CD4-positive, alpha-beta memory T cell (primary cell): ENCODE measurements at regions not wholly inside any gene's neighbourhood (a gene's known extent, or its start where the extent isn't known, plus 50 kb on each side); places are given as distances from the start of the nearest gene placed in this dataset.
A peak's percentile ranks its signal among the peaks of the same experiment; 100 is the strongest.

ENCODE experiments used
- CTCF ChIA-PET: fragments of 350-600 bp; sonication (Branson Sonifier 250); formaldehyde crosslinking; loops from one replicate; lab custom pipeline; 2021; ENCODE audit warnings: inconsistent platforms; ENCODE audit not compliant: partially characterized antibody; lab: Charles Lee
- POLR2A ChIA-PET: fragments of 350-600 bp; sonication (Branson Sonifier 250); formaldehyde crosslinking; loops from one replicate; lab custom pipeline; 2021; ENCODE audit not compliant: partially characterized antibody; lab: Charles Lee
- DNase-seq, 5 donors: peaks; one replicate each; pipeline versions ENCODE4 v3.0.0 to v3.0.0-alpha.2; 2020 to 2022; ENCODE audit warnings: mixed read lengths in 1 of 5
- H3K27ac ChIP-seq: one replicate; pipeline ENCODE4 v1.7.0; 2013; ENCODE audit warnings: low read depth, low read length
- H3K27me3 ChIP-seq: 2 replicates; pipeline ENCODE4 v1.7.0; 2013; ENCODE audit warnings: mild to moderate bottlenecking, low read length, moderate library complexity; ENCODE audit not compliant: insufficient read depth
- H3K36me3 ChIP-seq: 2 replicates; pipeline ENCODE4 v1.7.0; 2013; ENCODE audit warnings: mild to moderate bottlenecking, low read length, moderate library complexity; ENCODE audit not compliant: insufficient read depth
- H3K4me1 ChIP-seq: 2 replicates; pipeline ENCODE4 v1.7.0; 2013; ENCODE audit warnings: mild to moderate bottlenecking, low read length, moderate library complexity; ENCODE audit not compliant: insufficient read depth
- H3K4me3 ChIP-seq, 2 donors: one replicate each; pipeline ENCODE4 v1.7.0; 2013; ENCODE audit warnings: low read length in 2 of 2, mild to moderate bottlenecking in 1 of 2
- H3K9me3 ChIP-seq, 2 donors: one replicate each; pipeline ENCODE4 v1.7.0; 2013; ENCODE audit warnings: low read length in 2 of 2, control low read depth in 1 of 2; ENCODE audit not compliant: control insufficient read depth in 1 of 2
- H3K27ac Mint-ChIP-seq, 7 donors: one replicate each; pipeline ENCODE4 v1.8.0; 2020 to 2021; ENCODE audit warnings: mixed read lengths in 7 of 7, mild to moderate bottlenecking in 6 of 7, inconsistent platforms in 3 of 7, moderate library complexity in 3 of 7
- H3K27me3 Mint-ChIP-seq, 2 donors: one replicate each; pipeline ENCODE4 v1.8.0; 2020 to 2021; ENCODE audit warnings: mixed read lengths in 2 of 2
- H3K36me3 Mint-ChIP-seq, 2 donors: one replicate each; pipeline ENCODE4 v1.8.0; 2020 to 2021; ENCODE audit warnings: mixed read lengths in 2 of 2, inconsistent platforms in 1 of 2, mild to moderate bottlenecking in 1 of 2
- H3K4me1 Mint-ChIP-seq, 4 donors: one replicate each; pipeline ENCODE4 v1.8.0; 2020 to 2021; ENCODE audit warnings: mixed read lengths in 4 of 4, mild to moderate bottlenecking in 1 of 4
- H3K4me3 Mint-ChIP-seq, 8 donors: one replicate each; pipeline ENCODE4 v1.8.0; 2020 to 2021; ENCODE audit warnings: mixed read lengths in 8 of 8, mild to moderate bottlenecking in 7 of 8, moderate library complexity in 6 of 8, inconsistent platforms in 3 of 8
- H3K9me3 Mint-ChIP-seq, 8 donors: one replicate each; pipeline ENCODE4 v1.8.0; 2020 to 2021; ENCODE audit warnings: mixed read lengths in 8 of 8, mild to moderate bottlenecking in 5 of 8, inconsistent platforms in 3 of 8, moderate library complexity in 1 of 8
- intact Hi-C: fragments of 100-400 bp; cut with micrococcal nuclease; formaldehyde crosslinking; loops from one replicate; pipeline ENCODE4 v1.15.1; 2023

DNA sequence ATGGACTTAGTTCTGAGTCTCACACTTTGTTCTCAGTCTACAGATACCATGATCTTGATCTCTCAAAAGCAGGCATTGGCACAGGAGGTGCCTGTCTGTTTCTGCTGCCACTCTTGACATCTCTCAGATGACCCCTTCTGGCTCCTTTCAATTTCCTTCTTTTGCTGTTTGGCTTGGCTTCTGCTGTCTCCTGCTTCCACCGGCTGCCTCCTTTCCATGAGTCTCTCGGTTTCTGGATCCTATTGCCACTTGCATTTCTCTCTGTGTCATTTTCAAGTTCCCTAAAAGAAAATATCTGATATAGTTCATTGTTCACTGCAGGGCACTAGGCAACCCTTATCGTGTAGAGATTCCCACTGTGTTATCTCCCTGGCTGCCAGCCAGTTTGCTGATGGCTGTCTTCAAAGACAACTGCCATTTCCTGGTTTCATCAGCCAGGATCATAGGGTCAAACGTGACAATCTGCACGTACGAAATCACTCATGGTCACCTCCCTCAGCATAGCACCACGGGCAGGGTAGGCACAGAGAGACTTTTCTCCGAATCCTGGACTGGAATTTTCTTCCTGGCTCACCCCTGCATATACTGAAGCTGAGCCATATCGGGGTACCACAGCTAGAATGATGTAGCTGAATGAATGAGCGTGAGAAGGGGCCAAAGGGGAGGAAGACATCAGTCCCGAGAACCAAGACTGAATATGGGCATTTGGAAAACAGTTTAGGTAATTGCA lies 144.6 kb upstream of the TMEM170B start:
- H3K9me3 ChIP-seq, result no peaks in the 10 kb centered on the region
- no peak overlapping the region for H3K27ac Mint-ChIP-seq
- H3K36me3 Mint-ChIP-seq, result no peaks in the 10 kb centered on the region
- no peaks in the 10 kb centered on the region for H3K27me3 ChIP-seq
- ChIA-PET CTCF (no interaction called here), POLR2A (interaction anchor here (1.7 kb wide), 1 partner anchor 10 kb away, joined by 3 read pairs; no protein-coding TSS in a partner anchor)
- H3K4me3 ChIP-seq, result no peak overlapping the region
- intact Hi-C loops, result no loop called here
- DNase-seq, result no peak
- H3K4me1 ChIP-seq, result no peaks in the 10 kb centered on the region
- peaks cover 0 to 5% (median 0%) of the 10 kb centered on the region in 8 donors for H3K9me3 Mint-ChIP-seq
- no peaks in the 10 kb centered on the region for H3K4me1 Mint-ChIP-seq
- no peak overlapping the region for H3K27ac ChIP-seq
- H3K4me3 Mint-ChIP-seq, result no peak overlapping the region
- H3K36me3 ChIP-seq, result no peaks in the 10 kb centered on the region
- peaks cover 2 to 4% of the 10 kb centered on the region in 2 donors for H3K27me3 Mint-ChIP-seq

DNA sequence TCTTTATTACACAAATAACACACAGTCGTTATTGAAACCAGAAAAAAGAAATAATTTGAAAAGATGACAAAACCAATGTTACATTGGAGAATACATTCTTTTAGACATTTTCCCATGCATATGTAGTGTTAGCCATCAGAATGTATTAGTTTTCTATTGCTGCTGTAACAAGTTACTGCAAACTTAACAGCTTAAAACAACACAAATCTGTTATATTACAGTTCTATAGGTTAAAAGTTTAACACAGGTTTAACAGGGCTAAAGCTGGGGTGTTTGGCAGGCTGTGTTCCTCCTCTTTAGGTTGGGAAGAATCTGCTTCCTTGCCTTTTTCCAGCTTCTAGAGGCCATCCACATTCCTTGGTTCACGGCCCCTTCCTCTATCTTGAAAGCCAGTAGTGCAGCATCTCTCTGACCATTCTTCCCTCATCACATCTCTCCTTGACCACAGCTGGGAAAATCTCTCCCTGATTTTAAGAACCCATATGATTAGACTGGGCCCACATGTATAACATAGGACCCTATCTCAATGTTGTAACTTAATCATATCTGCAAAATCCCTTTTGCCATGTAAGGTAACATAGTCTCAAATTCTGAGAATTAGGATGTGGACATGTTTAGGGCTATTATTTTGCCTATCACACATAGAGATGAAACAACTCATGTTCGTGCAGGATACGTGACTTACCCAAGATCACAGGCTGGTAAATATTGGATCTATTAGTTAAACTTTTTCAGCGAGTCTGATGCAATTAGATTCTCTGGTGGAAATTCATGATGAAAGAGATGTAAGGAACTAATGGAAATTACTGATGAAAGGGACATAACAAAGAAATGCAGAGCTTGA lies 145.4 kb upstream of the TMEM170B start:
- no peaks in the 10 kb centered on the region for H3K36me3 ChIP-seq
- no peaks in the 10 kb centered on the region for H3K4me1 ChIP-seq
- peaks cover 2 to 4% of the 10 kb centered on the region in 2 donors for H3K27me3 Mint-ChIP-seq
- intact Hi-C loops, result no loop called here
- H3K27ac Mint-ChIP-seq, result peak overlapping the region in 1 of 7 donors; percentile 17
- no peak for DNase-seq
- H3K4me1 Mint-ChIP-seq, result peaks cover 0 to under 1% (median 0%) of the 10 kb centered on the region in 4 donors
- H3K4me3 ChIP-seq, result no peak overlapping the region
- H3K36me3 Mint-ChIP-seq, result no peaks in the 10 kb centered on the region
- H3K27me3 ChIP-seq, result no peaks in the 10 kb centered on the region
- peaks cover 0 to 5% (median 0%) of the 10 kb centered on the region in 8 donors for H3K9me3 Mint-ChIP-seq
- no peak overlapping the region for H3K27ac ChIP-seq
- no peak overlapping the region for H3K4me3 Mint-ChIP-seq
- CTCF ChIA-PET, result no interaction called here
- no peaks in the 10 kb centered on the region for H3K9me3 ChIP-seq
- POLR2A ChIA-PET, result no interaction called here

DNA sequence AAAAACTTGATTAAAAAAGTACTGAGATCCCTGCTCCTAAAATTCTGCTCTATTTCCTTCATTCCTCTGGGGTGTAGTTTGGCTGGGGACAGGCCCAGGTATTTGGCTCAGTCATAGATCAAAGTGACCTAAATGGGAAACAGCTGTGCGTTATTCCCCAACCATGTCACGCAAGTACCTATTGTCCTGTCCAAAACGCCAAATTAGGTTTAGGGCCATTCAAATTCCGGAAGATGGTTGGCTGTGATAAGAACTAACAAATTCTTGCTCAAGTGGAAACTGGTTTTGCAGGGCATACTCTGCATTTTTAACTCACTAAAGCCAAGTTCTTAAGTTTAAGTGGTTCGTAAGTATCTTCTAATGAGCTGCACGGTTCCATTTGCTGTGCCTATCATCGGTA lies 147.6 kb upstream of the TMEM170B start:
- Histone ChIP-seq H3K27me3 (no peaks in the 10 kb centered on the region), H3K4me3 (no peak overlapping the region), H3K9me3 (no peaks in the 10 kb centered on the region), H3K27ac (no peak overlapping the region), H3K4me1 (peaks cover 4% of the 10 kb centered on the region), H3K36me3 (no peaks in the 10 kb centered on the region)
- peaks cover 0 to 2% of the 10 kb centered on the region in 2 donors for H3K27me3 Mint-ChIP-seq
- H3K4me3 Mint-ChIP-seq, result no peak overlapping the region
- intact Hi-C loops, result no loop called here
- H3K9me3 Mint-ChIP-seq, result peaks cover 0 to 5% (median 0%) of the 10 kb centered on the region in 8 donors
- ChIA-PET CTCF (interaction anchor here (1.0 kb wide), 1 partner anchor 11 kb away, joined by 3 read pairs; no protein-coding TSS in a partner anchor), POLR2A (no interaction called here)
- H3K4me1 Mint-ChIP-seq, result peaks cover 8 to 19% (median 16%) of the 10 kb centered on the region in 4 donors
- H3K36me3 Mint-ChIP-seq, result no peaks in the 10 kb centered on the region
- no peak overlapping the region for H3K27ac Mint-ChIP-seq
- DNase-seq, result no peak

DNA sequence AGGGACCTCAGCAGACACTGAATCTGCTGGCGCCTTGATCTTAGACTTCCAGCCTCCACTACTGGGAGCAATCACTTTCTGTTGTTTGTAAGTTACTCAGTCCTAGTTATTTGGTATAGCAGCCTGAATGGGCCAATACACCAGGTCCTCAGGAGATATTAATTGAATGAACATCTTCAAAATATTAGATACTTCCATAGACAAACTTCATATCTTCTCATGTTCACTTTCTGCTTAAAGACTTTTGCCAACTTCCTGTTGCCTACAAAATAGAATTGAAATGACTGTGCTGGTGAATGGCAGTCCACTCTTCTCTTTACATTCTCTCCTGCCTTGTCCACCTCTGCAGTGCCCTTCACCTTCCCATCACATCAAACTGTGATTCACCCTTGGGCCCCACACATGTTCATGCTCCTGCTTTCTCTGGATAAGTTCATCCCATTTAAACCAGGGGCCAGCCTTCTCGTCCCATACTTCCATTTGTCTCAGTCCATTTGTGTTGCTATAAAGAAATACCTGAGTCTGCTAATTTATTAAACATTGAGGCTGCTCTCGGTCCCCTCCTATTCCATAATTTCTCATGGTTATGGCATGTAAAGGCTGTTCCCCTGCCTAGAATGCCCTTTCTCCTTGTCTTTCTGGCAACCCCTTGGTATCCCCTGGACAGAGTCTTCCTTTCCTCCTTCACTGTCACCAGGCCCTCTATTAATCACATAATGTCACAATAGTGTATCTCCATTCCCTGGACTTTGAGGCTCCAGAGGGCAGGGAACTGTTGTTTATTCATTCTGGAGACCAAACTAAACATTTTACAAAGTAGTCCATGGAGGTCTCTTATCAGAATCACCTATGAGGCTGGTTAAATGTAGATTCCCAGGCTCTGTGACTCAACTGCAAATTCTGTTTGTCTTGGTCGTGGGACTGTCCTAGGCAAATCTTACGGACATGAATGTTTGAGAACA lies 148.3 kb upstream of the TMEM170B start:
- H3K27ac Mint-ChIP-seq, result no peak overlapping the region
- no peak for DNase-seq
- no peak overlapping the region for H3K4me3 ChIP-seq
- peaks cover 0 to 5% (median 0%) of the 10 kb centered on the region in 8 donors for H3K9me3 Mint-ChIP-seq
- CTCF ChIA-PET, result no interaction called here
- no peaks in the 10 kb centered on the region for H3K9me3 ChIP-seq
- H3K36me3 Mint-ChIP-seq, result no peaks in the 10 kb centered on the region
- intact Hi-C loops, result no loop called here
- peaks cover 0 to 1% of the 10 kb centered on the region in 2 donors for H3K27me3 Mint-ChIP-seq
- H3K36me3 ChIP-seq, result no peaks in the 10 kb centered on the region
- H3K27me3 ChIP-seq, result no peaks in the 10 kb centered on the region
- peaks cover 4% of the 10 kb centered on the region for H3K4me1 ChIP-seq
- POLR2A ChIA-PET, result no interaction called here
- H3K4me3 Mint-ChIP-seq, result no peak overlapping the region
- no peak overlapping the region for H3K27ac ChIP-seq
- H3K4me1 Mint-ChIP-seq, result peaks cover 11 to 19% (median 16%) of the 10 kb centered on the region in 4 donors

DNA sequence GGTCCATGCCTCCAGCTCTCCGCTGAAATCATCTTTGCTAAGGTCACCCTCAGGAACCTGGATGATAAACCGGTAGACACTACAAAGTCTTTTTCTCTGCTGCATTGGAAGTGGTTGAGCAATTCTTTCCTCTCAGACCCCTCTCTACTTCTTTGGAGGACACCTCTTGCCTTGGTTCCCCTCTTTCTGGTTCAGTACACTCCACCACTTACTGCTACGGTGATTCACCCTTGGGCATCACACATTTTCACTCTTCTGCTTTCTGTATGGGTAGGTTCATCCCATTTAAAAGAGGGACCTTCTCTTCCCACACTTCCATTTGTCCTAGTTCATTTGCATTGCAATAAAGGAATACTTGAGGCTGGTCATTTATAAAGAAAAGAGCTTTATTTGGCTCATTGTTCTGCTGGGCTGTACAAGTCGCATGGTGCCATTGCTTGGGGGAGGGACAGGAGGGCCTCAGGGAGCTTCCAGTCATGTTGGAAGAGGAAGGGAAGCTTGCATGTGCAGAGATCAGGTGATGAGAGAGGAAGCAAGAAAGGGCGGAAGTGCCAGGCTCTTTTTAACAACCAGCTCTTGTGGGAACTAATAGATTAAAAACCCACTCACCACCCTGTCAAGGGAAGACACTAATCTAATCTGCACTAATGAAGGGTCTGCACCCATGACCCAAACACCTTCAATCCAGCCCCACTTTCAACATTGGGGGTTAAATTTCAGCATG lies 149.7 kb upstream of the TMEM170B start:
- peaks cover 9% of the 10 kb centered on the region for H3K4me1 ChIP-seq
- intact Hi-C loops, result no loop called here
- peaks cover 16 to 27% (median 22%) of the 10 kb centered on the region in 4 donors for H3K4me1 Mint-ChIP-seq

DNA sequence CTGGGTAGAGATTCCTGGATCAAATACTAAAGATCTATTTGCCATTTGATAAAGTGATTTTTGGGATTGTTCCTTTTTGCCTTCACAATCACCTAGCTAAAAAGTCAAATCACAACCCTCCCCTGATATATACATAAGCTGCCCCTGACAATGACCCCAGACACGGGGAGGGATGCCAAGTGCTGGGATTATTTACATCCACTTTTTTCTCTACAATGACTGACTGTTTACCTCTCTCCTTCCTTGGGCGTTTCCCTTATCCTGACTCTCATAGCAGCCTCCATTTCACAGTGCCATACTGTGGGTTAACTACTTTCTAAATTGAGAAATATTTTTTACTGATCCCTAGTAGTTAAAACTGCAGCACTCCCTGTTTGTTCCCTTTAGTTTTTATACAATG lies 150.8 kb upstream of the TMEM170B start:
- H3K9me3 Mint-ChIP-seq, result no peaks in the 10 kb centered on the region

More for the DNA sequence above, 149.7 kb upstream of the TMEM170B start:
- no peaks in the 10 kb centered on the region for H3K36me3 Mint-ChIP-seq
- H3K27me3 Mint-ChIP-seq, result no peaks in the 10 kb centered on the region
- POLR2A ChIA-PET, result no interaction called here
- peaks cover 0 to 5% (median 0%) of the 10 kb centered on the region in 8 donors for H3K9me3 Mint-ChIP-seq
- Histone ChIP-seq H3K4me3 (no peak overlapping the region), H3K9me3 (no peaks in the 10 kb centered on the region), H3K36me3 (no peaks in the 10 kb centered on the region), H3K27me3 (no peaks in the 10 kb centered on the region), H3K27ac (no peak overlapping the region)
- H3K27ac Mint-ChIP-seq, result no peak overlapping the region
- CTCF ChIA-PET, result no interaction called here
- H3K4me3 Mint-ChIP-seq, result no peak overlapping the region
- DNase-seq, result no peak

More for the DNA sequence above, 150.8 kb upstream of the TMEM170B start:
- Histone ChIP-seq H3K4me3 (no peak overlapping the region), H3K9me3 (no peaks in the 10 kb centered on the region), H3K27ac (no peak overlapping the region), H3K27me3 (no peaks in the 10 kb centered on the region), H3K4me1 (peaks cover 15% of the 10 kb centered on the region), H3K36me3 (no peaks in the 10 kb centered on the region)
- H3K4me1 Mint-ChIP-seq, result peaks cover 23 to 39% (median 31%) of the 10 kb centered on the region in 4 donors
- H3K4me3 Mint-ChIP-seq, result peak overlapping the region in 7 of 8 donors; percentile 3 to 75 (median 45)
- H3K27me3 Mint-ChIP-seq, result no peaks in the 10 kb centered on the region
- intact Hi-C loops, result no loop called here
- peak overlapping the region in 5 of 7 donors; percentile 2 to 79 (median 42) for H3K27ac Mint-ChIP-seq
- CTCF ChIA-PET, result no interaction called here
- peaks cover 0 to 4% of the 10 kb centered on the region in 2 donors for H3K36me3 Mint-ChIP-seq
- POLR2A ChIA-PET, result no interaction called here
- no peak for DNase-seq
